GM12878 (cell line): ENCODE measurements at regions not wholly inside any gene's neighbourhood (a gene's known extent, or its start where the extent isn't known, plus 50 kb on each side); places are given as distances from the start of the nearest gene placed in this dataset.

Source experiments
- ATAC-seq: fragments of 200-7000 bp; cut with Tn5 transposase; 3 replicates; pipeline ENCODE4 v1.9.1; 2020; ENCODE audit warnings: mild to moderate bottlenecking, moderate library complexity
- BruUV-seq: library from RNA; stranded (reverse); fragments of 400-500 nt; replicated peaks from 2 replicates; lab custom pipeline; 2021; lab: Mats Ljungman, UMichigan
- CTCF ChIA-PET: fragments of 300-600 bp; sonication (Branson Sonifier 250); formaldehyde crosslinking; extraction: SDS; loops from one replicate; lab custom pipeline; 2021; ENCODE audit warnings: inconsistent platforms; lab: Yijun Ruan, JAX
- POLR2A ChIA-PET: fragments of 350-600 bp; formaldehyde crosslinking; extraction: SDS; loops from one replicate; lab custom pipeline; 2021; ENCODE audit warnings: inconsistent platforms; lab: Charles Lee
- RAD21 ChIA-PET: fragments of 300-600 bp; sonication (Branson Sonifier 250); formaldehyde crosslinking; loops from one replicate; lab custom pipeline; 2023; ENCODE audit warnings: antibody characterized with exemption; ENCODE audit not compliant: unreplicated experiment; lab: Charles Lee
- SMC1A ChIA-PET: fragments of 300-600 bp; sonication (Branson Sonifier 250); formaldehyde crosslinking; loops from one replicate; lab custom pipeline; 2023; ENCODE audit not compliant: unreplicated experiment, uncharacterized antibody; lab: Charles Lee
- DNase-seq: peaks from one replicate; pipeline ENCODE4 v3.0.0-alpha.2; 2011; ENCODE audit warnings: low read depth, low spot score
- FAIRE-seq: peaks from 3 replicates; lab custom pipeline; 2011; peaks lifted over from hg19 to GRCh38; lab: Jason Lieb, UNC
- H2AFZ ChIP-seq: 2 replicates; pipeline ENCODE4 v1.6.0; 2011; ENCODE audit warnings: low read depth, low read length, control low read depth; ENCODE audit not compliant: control insufficient read depth
- H3K27ac ChIP-seq: 2 replicates; pipeline ENCODE4 v1.5.1; 2011; ENCODE audit warnings: control low read depth; ENCODE audit not compliant: control insufficient read depth, insufficient read depth
- H3K27me3 ChIP-seq, 2 experiments: replicated peaks in 1 of 2; 2 replicates each; pipeline versions ENCODE4 v1.6.0 to v1.6.1; 2011; ENCODE audit warnings: low read length in 1 of 2; ENCODE audit not compliant: control insufficient read depth in 2 of 2, insufficient read depth in 2 of 2
- H3K36me3 ChIP-seq, 2 experiments: 2 replicates each; pipeline ENCODE4 v1.5.1; 2011; ENCODE audit warnings: low read length in 1 of 2; ENCODE audit not compliant: control insufficient read depth in 2 of 2, insufficient read depth in 2 of 2
- H3K4me1 ChIP-seq: 2 replicates; pipeline ENCODE4 v1.6.1; 2011; ENCODE audit warnings: mild to moderate bottlenecking, low read length, moderate library complexity, mixed read lengths; ENCODE audit not compliant: control insufficient read depth, insufficient read depth
- H3K4me2 ChIP-seq: 2 replicates; pipeline ENCODE4 v1.6.0; 2011; ENCODE audit warnings: control low read depth; ENCODE audit not compliant: control insufficient read depth, insufficient read depth
- H3K4me3 ChIP-seq: fragments of 200-600 bp; sonication (generic); 2 replicates; pipeline ENCODE4 v1.5.1; 2016
- H3K79me2 ChIP-seq: 2 replicates; pipeline ENCODE4 v1.6.0; 2011; ENCODE audit warnings: low read length; ENCODE audit not compliant: control insufficient read depth, insufficient read depth
- H3K9ac ChIP-seq: 2 replicates; pipeline ENCODE4 v1.8.0; 2011; ENCODE audit warnings: low read length, control low read depth, mixed read lengths; ENCODE audit not compliant: control insufficient read depth, insufficient read depth
- H3K9me3 ChIP-seq: replicated peaks from 3 replicates; pipeline ENCODE4 v1.5.1; 2011; ENCODE audit warnings: mild to moderate bottlenecking, low read length; ENCODE audit not compliant: control insufficient read depth, insufficient read depth
- H4K20me1 ChIP-seq: 2 replicates; pipeline ENCODE4 v1.6.0; 2011; ENCODE audit not compliant: control insufficient read depth, insufficient read depth
- BMI1 ChIP-seq: fragments of 450-650 bp; IDR thresholded peaks from 2 replicates; pipeline ENCODE4 v1.6.1; 2016; ENCODE audit warnings: mild to moderate bottlenecking, moderate library complexity, borderline replicate concordance
- CBX3 ChIP-seq: fragments of 200-600 bp; sonication (generic); IDR thresholded peaks from 2 replicates; pipeline ENCODE4 v1.6.1; 2016; ENCODE audit warnings: low read depth, borderline replicate concordance
- CBX5 ChIP-seq: sonication (generic); IDR thresholded peaks from 2 replicates; pipeline ENCODE4 v1.6.1; 2016; ENCODE audit warnings: low read depth, moderate library complexity, mild to moderate bottlenecking, inconsistent platforms
- ETV6 ChIP-seq, 2 experiments: fragments of 450-650 bp in 1 of 2; IDR thresholded peaks in 1 of 2; conservative IDR thresholded peaks in 1 of 2; 2 replicates each; pipeline ENCODE4 v1.6.1; 2014; ENCODE audit warnings: antibody characterized with exemption in 1 of 2, borderline replicate concordance in 1 of 2, low read depth in 1 of 2, mild to moderate bottlenecking in 1 of 2, moderate library complexity in 1 of 2
- JUND ChIP-seq: IDR thresholded peaks from 2 replicates; pipeline ENCODE4 v1.6.1; 2012; ENCODE audit warnings: low read depth, mild to moderate bottlenecking, low read length, improper control_type of control experiment, moderate library complexity
- MEF2B ChIP-seq: fragments of 450-650 bp; IDR thresholded peaks from 2 replicates; pipeline ENCODE4 v1.6.1; 2018; ENCODE audit warnings: mild to moderate bottlenecking, moderate library complexity; ENCODE audit not compliant: partially characterized antibody, poor library complexity, severe bottlenecking
- MTA3 ChIP-seq: IDR thresholded peaks from 2 replicates; pipeline ENCODE4 v1.6.1; 2012; ENCODE audit warnings: low read length, inconsistent platforms, borderline replicate concordance
- MYB ChIP-seq: fragments of 150-350 bp; IDR thresholded peaks from 2 replicates; pipeline ENCODE4 v1.6.1; 2014; ENCODE audit warnings: mild to moderate bottlenecking, low read depth, low read length, borderline replicate concordance
- MYC ChIP-seq: IDR thresholded peaks from 2 replicates; pipeline ENCODE4 v1.6.1; 2011; ENCODE audit warnings: mild to moderate bottlenecking, low read length, moderate library complexity, inconsistent platforms; ENCODE audit not compliant: insufficient read depth, insufficient replicate concordance, insufficient read length, severe bottlenecking
- PML ChIP-seq: IDR thresholded peaks from 2 replicates; pipeline ENCODE4 v1.6.1; 2012; ENCODE audit warnings: low read length, inconsistent platforms
- POLR2A ChIP-seq: IDR thresholded peaks from 2 replicates; pipeline ENCODE4 v1.6.1; 2011; ENCODE audit warnings: low read depth, mild to moderate bottlenecking, low read length
- POU2F2 ChIP-seq: IDR thresholded peaks from 3 replicates; pipeline ENCODE4 v1.6.1; 2011; ENCODE audit warnings: low read depth, mild to moderate bottlenecking, low read length, borderline replicate concordance
- RCOR1 ChIP-seq: conservative IDR thresholded peaks from 2 replicates; pipeline ENCODE4 v1.6.1; 2012; ENCODE audit warnings: low read depth, low read length, improper control_type of control experiment
- SMAD1 ChIP-seq: fragments of 450-650 bp; IDR thresholded peaks from 2 replicates; pipeline ENCODE4 v1.6.1; 2018; ENCODE audit warnings: mild to moderate bottlenecking, low read depth; ENCODE audit not compliant: partially characterized antibody
- SRF ChIP-seq, 2 experiments: IDR thresholded peaks; 2 replicates each; pipeline ENCODE4 v1.6.1; 2011; ENCODE audit warnings: low read depth in 2 of 2, low read length in 2 of 2, mild to moderate bottlenecking in 1 of 2, moderate library complexity in 1 of 2
- ZSCAN29 ChIP-seq: fragments of 450-650 bp; IDR thresholded peaks from 2 replicates; pipeline ENCODE4 v1.6.1; 2017; ENCODE audit warnings: mild to moderate bottlenecking, moderate library complexity
- WGBS: methylation state at CpG from one replicate; pipeline ENCODE4 v1.1.6; 2016; ENCODE audit warnings: low lambda C conversion rate; ENCODE audit not compliant: insufficient replicate concordance, insufficient coverage; ENCODE audit errors: missing lambda C conversion rate; 5-methylcytosine and 5-hydroxymethylcytosine counted together
- in situ Hi-C: fragments of 300-500 bp; cut with MboI; formaldehyde crosslinking; loops from 9 replicates; pipeline ENCODE4 v1.14.3; 2018; ENCODE audit warnings: mixed read lengths
- intact Hi-C: fragments of 100-400 bp; cut with micrococcal nuclease; formaldehyde crosslinking; loops from one replicate; pipeline ENCODE4 v1.14.2; 2022; ENCODE audit not compliant: unreplicated experiment
- TF ChIP-seq, protein P1 (sequence below): IDR thresholded peaks from 2 replicates; pipeline ENCODE4 v1.6.1; 2011; ENCODE audit warnings: mild to moderate bottlenecking, low read depth, low read length, moderate library complexity; ENCODE audit not compliant: insufficient replicate concordance
- TF ChIP-seq, protein P2 (sequence below): fragments of 450-650 bp; IDR thresholded peaks from 2 replicates; pipeline ENCODE4 v1.6.1; 2017; ENCODE audit warnings: mild to moderate bottlenecking, moderate library complexity

DNA sequence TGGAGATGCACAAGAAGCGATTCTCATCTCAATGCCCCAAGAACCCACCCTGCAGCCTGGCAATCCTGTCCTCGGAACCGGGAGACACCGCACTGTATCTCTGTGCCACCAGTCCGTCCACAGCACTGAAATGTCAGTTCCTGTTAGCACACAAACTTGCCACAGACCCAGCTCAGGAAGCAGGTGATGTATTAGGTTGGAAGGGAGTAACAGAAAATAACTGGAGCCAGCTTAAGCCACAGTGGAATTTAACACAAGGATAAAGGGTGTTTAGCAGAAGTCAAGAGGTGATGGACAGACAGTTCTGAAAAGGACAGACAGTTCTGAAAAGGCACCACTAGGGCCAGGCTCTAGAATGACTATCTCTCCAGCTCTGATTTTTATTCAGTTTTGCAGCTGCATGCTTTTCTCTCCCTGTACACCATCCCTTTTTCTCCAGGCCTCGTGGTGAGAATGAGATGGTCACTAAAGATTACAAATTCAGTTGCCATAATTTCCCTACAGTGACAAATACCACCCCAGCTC, 114.4 kb downstream of the ANKRD18B start:
- FAIRE-seq (no peak), ATAC-seq (no peak), DNase-seq (no peak)
- in situ Hi-C loops = no loop called here
- intact Hi-C loops = no loop called here
- ChIA-PET POLR2A (no interaction called here), CTCF (interaction anchor here (2.1 kb wide), 1 partner anchor 15 kb away, joined by 15 read pairs; no protein-coding TSS in a partner anchor), SMC1A (no interaction called here), RAD21 (no interaction called here)
- TF ChIP-seq POLR2A = no peak
- no peak for TF ChIP-seq SMAD1
- TF ChIP-seq MYC = no peak
- no peak for TF ChIP-seq JUND
- no peak for TF ChIP-seq CBX5
- no peak for TF ChIP-seq CBX3
- no peak for TF ChIP-seq BMI1
- TF ChIP-seq ZSCAN29 = no peak
- TF ChIP-seq, protein P1, sequence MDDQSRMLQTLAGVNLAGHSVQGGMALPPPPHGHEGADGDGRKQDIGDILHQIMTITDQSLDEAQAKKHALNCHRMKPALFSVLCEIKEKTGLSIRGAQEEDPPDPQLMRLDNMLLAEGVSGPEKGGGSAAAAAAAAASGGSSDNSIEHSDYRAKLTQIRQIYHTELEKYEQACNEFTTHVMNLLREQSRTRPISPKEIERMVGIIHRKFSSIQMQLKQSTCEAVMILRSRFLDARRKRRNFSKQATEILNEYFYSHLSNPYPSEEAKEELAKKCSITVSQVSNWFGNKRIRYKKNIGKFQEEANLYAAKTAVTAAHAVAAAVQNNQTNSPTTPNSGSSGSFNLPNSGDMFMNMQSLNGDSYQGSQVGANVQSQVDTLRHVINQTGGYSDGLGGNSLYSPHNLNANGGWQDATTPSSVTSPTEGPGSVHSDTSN = no peak
- no peak for TF ChIP-seq POU2F2
- TF ChIP-seq MYB = no peak
- no peak for TF ChIP-seq ETV6 (conservative IDR thresholded peaks at IDR 0.05 in 1 of 2, IDR thresholded peaks at IDR 0.05 in 1 of 2; ENCODE audit: borderline replicate concordance in 1 of 2, low read depth in 1 of 2)
- TF ChIP-seq MTA3 = no peak
- TF ChIP-seq PML = no peak
- TF ChIP-seq MEF2B = no peak
- TF ChIP-seq RCOR1 = no peak
- no peak for TF ChIP-seq SRF (IDR thresholded peaks at IDR 0.05; ENCODE audit: low read depth in 2 of 2, low read length in 2 of 2)
- TF ChIP-seq, protein P2, sequence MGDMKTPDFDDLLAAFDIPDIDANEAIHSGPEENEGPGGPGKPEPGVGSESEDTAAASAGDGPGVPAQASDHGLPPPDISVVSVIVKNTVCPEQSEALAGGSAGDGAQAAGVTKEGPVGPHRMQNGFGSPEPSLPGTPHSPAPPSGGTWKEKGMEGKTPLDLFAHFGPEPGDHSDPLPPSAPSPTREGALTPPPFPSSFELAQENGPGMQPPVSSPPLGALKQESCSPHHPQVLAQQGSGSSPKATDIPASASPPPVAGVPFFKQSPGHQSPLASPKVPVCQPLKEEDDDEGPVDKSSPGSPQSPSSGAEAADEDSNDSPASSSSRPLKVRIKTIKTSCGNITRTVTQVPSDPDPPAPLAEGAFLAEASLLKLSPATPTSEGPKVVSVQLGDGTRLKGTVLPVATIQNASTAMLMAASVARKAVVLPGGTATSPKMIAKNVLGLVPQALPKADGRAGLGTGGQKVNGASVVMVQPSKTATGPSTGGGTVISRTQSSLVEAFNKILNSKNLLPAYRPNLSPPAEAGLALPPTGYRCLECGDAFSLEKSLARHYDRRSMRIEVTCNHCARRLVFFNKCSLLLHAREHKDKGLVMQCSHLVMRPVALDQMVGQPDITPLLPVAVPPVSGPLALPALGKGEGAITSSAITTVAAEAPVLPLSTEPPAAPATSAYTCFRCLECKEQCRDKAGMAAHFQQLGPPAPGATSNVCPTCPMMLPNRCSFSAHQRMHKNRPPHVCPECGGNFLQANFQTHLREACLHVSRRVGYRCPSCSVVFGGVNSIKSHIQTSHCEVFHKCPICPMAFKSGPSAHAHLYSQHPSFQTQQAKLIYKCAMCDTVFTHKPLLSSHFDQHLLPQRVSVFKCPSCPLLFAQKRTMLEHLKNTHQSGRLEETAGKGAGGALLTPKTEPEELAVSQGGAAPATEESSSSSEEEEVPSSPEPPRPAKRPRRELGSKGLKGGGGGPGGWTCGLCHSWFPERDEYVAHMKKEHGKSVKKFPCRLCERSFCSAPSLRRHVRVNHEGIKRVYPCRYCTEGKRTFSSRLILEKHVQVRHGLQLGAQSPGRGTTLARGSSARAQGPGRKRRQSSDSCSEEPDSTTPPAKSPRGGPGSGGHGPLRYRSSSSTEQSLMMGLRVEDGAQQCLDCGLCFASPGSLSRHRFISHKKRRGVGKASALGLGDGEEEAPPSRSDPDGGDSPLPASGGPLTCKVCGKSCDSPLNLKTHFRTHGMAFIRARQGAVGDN = no peak
- no peaks in the 10 kb centered on the region for H3K79me2 ChIP-seq
- no peaks in the 10 kb centered on the region for H3K9me3 ChIP-seq
- no peaks in the 10 kb centered on the region for H4K20me1 ChIP-seq
- H3K27me3 ChIP-seq = no peaks in the 10 kb centered on the region; a peak in 1 of 4 replicates
- BruUV-seq = no TSS peak
- H3K9ac ChIP-seq = no peak overlapping the region
- H2AFZ ChIP-seq = no peak overlapping the region
- whole genome bisulfite sequencing = 3% methylated on average over 6 of the region's 6 CpGs
- H3K4me3 ChIP-seq = no peak overlapping the region
- H3K27ac ChIP-seq = no peak overlapping the region
- no peaks in the 10 kb centered on the region for H3K36me3 ChIP-seq
- no peaks in the 10 kb centered on the region for H3K4me1 ChIP-seq
- no peak overlapping the region for H3K4me2 ChIP-seq
